Stimulated activated memory B cell treated with anti-CD40 and anti-IgM and Interleukin-4, amounts not matched to agents 10 μg/mL and 1 μg/mL and 100 μg/mL, for 72 hours (primary cell): ENCODE measurements at regions not wholly inside any gene's neighbourhood (a gene's known extent, or its start where the extent isn't known, plus 50 kb on each side); places are given as distances from the start of the nearest gene placed in this dataset.

Source experiments
- ATAC-seq: fragments of 150-1000 bp; cut with Tn5 transposase; 2 replicates; pipeline ENCODE4 v1.10.0; 2021
- H3K27ac Mint-ChIP-seq: one replicate; pipeline ENCODE4 v1.8.0; 2022; ENCODE audit warnings: mild to moderate bottlenecking, mixed read lengths
- H3K27me3 Mint-ChIP-seq: one replicate; pipeline ENCODE4 v1.8.0; 2022; ENCODE audit warnings: mixed read lengths
- H3K36me3 Mint-ChIP-seq: one replicate; pipeline ENCODE4 v1.8.0; 2022; ENCODE audit warnings: mixed read lengths
- H3K4me1 Mint-ChIP-seq: one replicate; pipeline ENCODE4 v1.8.0; 2022; ENCODE audit warnings: mixed read lengths
- H3K4me3 Mint-ChIP-seq: one replicate; pipeline ENCODE4 v1.8.0; 2022; ENCODE audit warnings: mild to moderate bottlenecking, moderate library complexity, mixed read lengths
- H3K9me3 Mint-ChIP-seq: one replicate; pipeline ENCODE4 v1.8.0; 2022; ENCODE audit warnings: mixed read lengths

DNA sequence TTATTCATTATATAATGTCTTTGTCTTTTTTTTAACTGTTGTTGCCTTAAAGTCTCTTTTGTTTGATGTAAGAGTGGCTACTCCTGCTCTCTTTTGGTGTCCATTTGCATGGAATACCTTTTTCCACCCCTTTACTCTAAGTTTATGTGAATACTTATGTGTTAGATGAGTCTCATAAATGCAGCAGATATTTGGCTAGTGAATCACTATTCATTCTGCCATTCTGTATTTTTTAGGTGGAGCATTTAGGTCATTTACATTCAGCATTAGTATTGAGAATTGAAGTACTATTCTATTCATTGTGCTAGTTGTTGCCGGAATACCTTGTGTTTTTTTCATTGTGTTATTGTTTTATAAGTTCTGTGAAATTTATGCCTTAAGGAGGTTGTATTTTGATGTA is 317.1 kb downstream of the ANXA1 start:
- no peak for ATAC-seq
- Mint-ChIP-seq H3K4me1 (no peaks in the 10 kb centered on the region), H3K4me3 (no peak overlapping the region), H3K36me3 (no peaks in the 10 kb centered on the region), H3K27me3 (no peaks in the 10 kb centered on the region), H3K27ac (no peak overlapping the region), H3K9me3 (peaks cover 3% of the 10 kb centered on the region)

DNA sequence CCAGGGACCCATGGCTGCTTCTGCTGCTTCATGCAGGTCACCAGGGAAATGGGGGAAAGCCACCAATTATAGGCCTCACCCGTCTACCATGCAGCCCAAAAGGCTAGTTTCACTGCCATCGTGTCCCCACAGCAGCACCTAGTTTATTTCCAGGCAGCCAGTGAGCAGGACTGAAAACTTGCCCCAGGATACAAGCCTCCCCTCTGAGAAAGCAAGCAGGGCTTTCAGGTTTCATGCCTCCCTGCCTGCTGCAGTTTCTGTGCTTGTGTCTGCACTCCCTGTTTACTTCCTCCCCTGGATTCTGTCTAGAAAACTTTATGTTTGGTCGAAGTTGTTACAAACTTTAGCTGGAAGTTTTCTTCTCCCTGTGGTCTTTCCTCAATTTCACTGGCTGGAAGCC is 319.1 kb downstream of the ANXA1 start:
- Mint-ChIP-seq H3K36me3 (no peaks in the 10 kb centered on the region), H3K27ac (no peak overlapping the region), H3K9me3 (peaks cover 3% of the 10 kb centered on the region), H3K27me3 (no peaks in the 10 kb centered on the region), H3K4me3 (no peak overlapping the region), H3K4me1 (no peaks in the 10 kb centered on the region)
- no peak for ATAC-seq

DNA sequence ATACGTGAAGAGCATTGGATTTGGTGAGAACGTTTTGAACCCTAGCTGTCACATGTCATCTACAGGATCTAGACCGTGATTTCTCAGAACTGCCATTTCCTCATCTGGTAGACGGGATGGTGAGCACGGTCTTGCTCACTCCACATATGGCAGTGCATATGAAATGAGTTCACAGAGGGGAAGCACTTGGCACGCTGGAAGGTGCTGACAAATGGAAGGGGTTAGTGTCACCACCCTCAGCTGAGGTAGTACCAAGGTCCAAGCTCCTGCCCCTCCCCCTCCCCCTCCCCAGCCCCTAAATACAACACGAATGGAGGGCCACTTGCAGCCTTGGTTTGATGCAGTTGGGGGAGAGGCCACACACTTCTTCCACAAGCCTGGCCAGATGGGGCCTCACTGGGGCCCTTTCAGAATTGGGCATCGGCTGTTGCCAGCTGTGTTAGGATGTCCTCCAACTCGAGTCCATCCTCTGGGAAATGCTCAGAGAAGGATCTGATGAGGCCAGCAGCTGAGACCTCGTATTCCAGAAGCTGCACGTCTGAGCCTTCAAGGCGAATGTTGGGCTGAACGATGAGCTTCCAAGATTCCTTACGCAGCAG is 322.4 kb downstream of the ANXA1 start:
- ATAC-seq = no peak
- no peaks in the 10 kb centered on the region for H3K36me3 Mint-ChIP-seq
- H3K9me3 Mint-ChIP-seq = no peaks in the 10 kb centered on the region
- H3K27me3 Mint-ChIP-seq = no peaks in the 10 kb centered on the region
- no peak overlapping the region for H3K27ac Mint-ChIP-seq
- no peaks in the 10 kb centered on the region for H3K4me1 Mint-ChIP-seq
- H3K4me3 Mint-ChIP-seq = no peak overlapping the region

DNA sequence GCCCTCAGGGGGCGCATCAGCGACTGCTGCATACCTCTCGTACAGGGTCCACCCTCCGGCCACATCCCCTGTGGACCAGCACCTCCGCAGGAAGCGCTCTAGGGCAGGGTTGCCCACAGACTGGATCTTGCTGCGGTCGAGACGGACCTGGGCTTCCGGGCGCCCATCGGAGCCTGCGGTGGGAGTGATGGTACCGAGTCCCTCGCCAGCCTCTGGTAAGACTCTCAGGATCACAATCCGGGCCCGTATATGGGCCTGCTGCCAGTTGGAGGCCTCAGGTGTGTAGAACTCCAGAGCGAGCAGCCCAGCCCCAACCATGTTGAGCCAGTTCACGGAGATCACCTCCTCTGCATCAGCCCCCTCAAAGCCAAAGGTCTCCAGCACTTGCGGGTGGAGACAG is 323.0 kb downstream of the ANXA1 start:
- Mint-ChIP-seq H3K36me3 (no peaks in the 10 kb centered on the region), H3K4me1 (no peaks in the 10 kb centered on the region), H3K27me3 (no peaks in the 10 kb centered on the region), H3K27ac (no peak overlapping the region), H3K9me3 (no peaks in the 10 kb centered on the region), H3K4me3 (no peak overlapping the region)
- peak; percentile 34 for ATAC-seq

- Mint-ChIP-seq H3K4me3 (no peak overlapping the region), H3K9me3 (peaks cover 4% of the 10 kb centered on the region), H3K27ac (no peak overlapping the region), H3K27me3 (no peaks in the 10 kb centered on the region), H3K36me3 (no peaks in the 10 kb centered on the region), H3K4me1 (no peaks in the 10 kb centered on the region)
- ATAC-seq = no peak
Observed at GRCh38 chr9:73494894-73495293, 343.2 kb downstream of the ANXA1 start.

GRCh38 chr9:73497796-73498195 is 346.1 kb downstream of the ANXA1 start:
- no peaks in the 10 kb centered on the region for H3K36me3 Mint-ChIP-seq
- H3K4me3 Mint-ChIP-seq = no peak overlapping the region
- no peak for ATAC-seq
- H3K27me3 Mint-ChIP-seq = no peaks in the 10 kb centered on the region
- no peaks in the 10 kb centered on the region for H3K4me1 Mint-ChIP-seq
- peaks cover 4% of the 10 kb centered on the region for H3K9me3 Mint-ChIP-seq
- H3K27ac Mint-ChIP-seq = no peak overlapping the region

DNA sequence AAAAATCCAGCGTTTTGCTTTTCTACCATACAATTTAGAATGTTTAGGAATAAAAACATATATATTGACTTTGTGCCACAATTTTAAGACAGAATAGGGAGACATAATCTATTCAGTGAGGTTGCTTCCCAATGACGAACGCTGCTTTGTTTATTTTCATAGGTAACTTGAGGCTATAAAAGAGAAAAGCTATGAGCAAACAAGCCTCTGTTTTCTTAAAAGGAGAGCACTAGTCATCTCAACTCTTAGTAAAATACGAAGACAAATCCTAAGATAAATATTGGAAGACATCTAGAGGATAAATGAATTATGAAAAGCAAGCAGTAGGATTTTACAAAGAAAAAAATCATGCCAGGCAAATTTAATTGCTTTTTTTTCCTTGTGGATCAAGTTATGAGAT is 363.6 kb downstream of the ANXA1 start:
- no peaks in the 10 kb centered on the region for H3K4me1 Mint-ChIP-seq
- no peak overlapping the region for H3K4me3 Mint-ChIP-seq
- H3K27ac Mint-ChIP-seq = no peak overlapping the region
- no peak for ATAC-seq
- no peaks in the 10 kb centered on the region for H3K27me3 Mint-ChIP-seq
- no peaks in the 10 kb centered on the region for H3K36me3 Mint-ChIP-seq
- peaks cover 3% of the 10 kb centered on the region for H3K9me3 Mint-ChIP-seq

DNA sequence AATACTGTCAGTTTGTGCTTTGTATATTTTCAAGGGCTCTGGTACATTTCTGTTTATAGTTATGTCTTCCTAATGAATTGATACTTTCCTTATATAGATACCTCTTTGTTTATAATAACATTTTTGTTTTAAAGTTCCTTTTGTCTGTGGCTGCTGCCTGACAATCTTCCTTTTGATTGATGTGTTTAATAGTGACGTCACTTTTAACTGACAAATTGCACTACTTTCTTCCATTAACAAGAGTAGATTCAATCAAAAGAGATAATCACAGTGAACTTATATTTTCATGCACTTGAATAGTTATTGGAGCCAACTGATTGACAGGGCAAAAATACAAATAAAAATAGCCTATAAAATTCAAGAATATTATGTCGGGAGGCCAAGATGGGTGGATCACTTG is 371.7 kb downstream of the ANXA1 start:
- no peaks in the 10 kb centered on the region for H3K4me1 Mint-ChIP-seq
- H3K9me3 Mint-ChIP-seq = no peaks in the 10 kb centered on the region
- no peak overlapping the region for H3K4me3 Mint-ChIP-seq
- no peak overlapping the region for H3K27ac Mint-ChIP-seq
- no peak for ATAC-seq
- no peaks in the 10 kb centered on the region for H3K36me3 Mint-ChIP-seq
- H3K27me3 Mint-ChIP-seq = no peaks in the 10 kb centered on the region

- Mint-ChIP-seq H3K27me3 (no peaks in the 10 kb centered on the region), H3K36me3 (no peaks in the 10 kb centered on the region), H3K4me1 (no peaks in the 10 kb centered on the region), H3K4me3 (no peak overlapping the region), H3K27ac (no peak overlapping the region), H3K9me3 (no peaks in the 10 kb centered on the region)
- no peak for ATAC-seq
Observed at GRCh38 chr9:73525350-73525749, 373.7 kb downstream of the ANXA1 start.

DNA sequence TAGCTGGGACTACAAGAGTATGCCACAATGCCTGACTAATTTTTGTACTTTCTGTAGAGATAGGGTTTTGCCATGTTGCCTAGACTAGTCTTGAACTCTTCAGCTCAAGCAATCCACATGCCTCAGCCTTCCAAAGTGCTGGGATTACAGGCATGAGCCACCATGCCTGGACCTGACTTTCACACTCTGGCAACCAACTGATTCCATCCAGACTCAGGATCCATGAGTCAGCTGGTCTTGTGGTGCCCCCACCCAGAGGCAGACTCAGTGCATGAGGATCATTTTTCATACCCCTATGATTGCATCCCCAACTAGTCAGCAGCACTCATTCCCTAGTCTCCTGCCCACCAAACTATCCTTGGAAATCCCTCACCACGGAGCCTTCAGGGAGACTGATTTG is 375.9 kb downstream of the ANXA1 start:
- no peak overlapping the region for H3K27ac Mint-ChIP-seq
- H3K36me3 Mint-ChIP-seq = no peaks in the 10 kb centered on the region
- H3K4me3 Mint-ChIP-seq = no peak overlapping the region
- no peaks in the 10 kb centered on the region for H3K27me3 Mint-ChIP-seq
- no peaks in the 10 kb centered on the region for H3K4me1 Mint-ChIP-seq
- ATAC-seq = no peak
- no peaks in the 10 kb centered on the region for H3K9me3 Mint-ChIP-seq

GRCh38 chr9:73528926-73529325 is 377.3 kb downstream of the ANXA1 start:
- Mint-ChIP-seq H3K36me3 (no peaks in the 10 kb centered on the region), H3K4me3 (no peak overlapping the region), H3K9me3 (no peaks in the 10 kb centered on the region), H3K4me1 (no peaks in the 10 kb centered on the region), H3K27me3 (no peaks in the 10 kb centered on the region), H3K27ac (no peak overlapping the region)
- ATAC-seq = no peak

GRCh38 chr9:73529666-73530065 is 378.0 kb downstream of the ANXA1 start:
- no peaks in the 10 kb centered on the region for H3K36me3 Mint-ChIP-seq
- ATAC-seq = no peak
- no peaks in the 10 kb centered on the region for H3K27me3 Mint-ChIP-seq
- no peaks in the 10 kb centered on the region for H3K4me1 Mint-ChIP-seq
- no peak overlapping the region for H3K27ac Mint-ChIP-seq
- no peak overlapping the region for H3K4me3 Mint-ChIP-seq
- no peaks in the 10 kb centered on the region for H3K9me3 Mint-ChIP-seq

DNA sequence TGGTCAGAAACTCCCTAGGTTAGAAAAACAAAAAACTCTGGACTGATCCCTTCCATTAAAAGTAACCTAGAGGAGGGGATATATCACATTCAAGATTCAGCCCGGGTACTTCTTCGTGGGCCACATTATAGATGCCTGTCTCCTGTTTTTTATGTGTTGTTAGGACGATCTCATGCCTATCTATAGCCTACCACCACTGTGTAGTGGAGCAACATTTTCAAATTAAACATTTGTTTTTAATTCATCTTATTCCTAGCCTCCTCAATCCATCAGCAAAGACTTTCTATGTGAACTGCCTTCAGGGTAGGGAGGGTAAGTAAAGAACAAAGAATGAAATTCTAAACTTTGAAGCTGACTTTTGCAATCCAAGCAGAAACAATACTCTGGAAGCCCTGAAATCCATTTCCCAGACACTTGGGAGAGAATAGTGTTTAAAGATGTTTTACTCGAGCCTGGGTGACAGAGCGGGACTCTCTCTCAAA is 379.4 kb downstream of the ANXA1 start:
- no peaks in the 10 kb centered on the region for H3K27me3 Mint-ChIP-seq
- no peak for ATAC-seq
- no peaks in the 10 kb centered on the region for H3K4me1 Mint-ChIP-seq
- H3K27ac Mint-ChIP-seq = no peak overlapping the region
- no peaks in the 10 kb centered on the region for H3K9me3 Mint-ChIP-seq
- H3K36me3 Mint-ChIP-seq = no peaks in the 10 kb centered on the region
- no peak overlapping the region for H3K4me3 Mint-ChIP-seq

DNA sequence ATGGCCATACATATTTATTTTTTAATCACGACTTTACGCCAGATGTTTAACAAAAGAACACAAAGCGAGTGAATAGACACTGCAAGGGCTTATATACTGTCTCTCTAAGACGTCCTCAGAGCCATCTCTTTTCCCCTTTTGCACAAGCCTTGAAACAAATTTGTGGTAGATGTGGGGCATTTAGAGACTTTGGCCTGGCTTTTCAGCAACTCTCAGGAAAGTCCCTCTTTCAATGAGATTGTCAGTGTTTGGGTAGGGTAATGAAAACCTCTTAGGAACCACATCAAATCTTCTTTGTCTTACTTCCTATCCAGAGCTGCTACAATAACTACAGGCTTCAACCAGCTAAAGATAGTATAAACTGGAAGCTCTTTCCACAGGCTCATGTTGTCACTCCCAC is 380.0 kb downstream of the ANXA1 start:
- Mint-ChIP-seq H3K27ac (no peak overlapping the region), H3K9me3 (no peaks in the 10 kb centered on the region), H3K27me3 (no peaks in the 10 kb centered on the region), H3K4me3 (no peak overlapping the region), H3K4me1 (no peaks in the 10 kb centered on the region), H3K36me3 (no peaks in the 10 kb centered on the region)
- ATAC-seq = no peak

DNA sequence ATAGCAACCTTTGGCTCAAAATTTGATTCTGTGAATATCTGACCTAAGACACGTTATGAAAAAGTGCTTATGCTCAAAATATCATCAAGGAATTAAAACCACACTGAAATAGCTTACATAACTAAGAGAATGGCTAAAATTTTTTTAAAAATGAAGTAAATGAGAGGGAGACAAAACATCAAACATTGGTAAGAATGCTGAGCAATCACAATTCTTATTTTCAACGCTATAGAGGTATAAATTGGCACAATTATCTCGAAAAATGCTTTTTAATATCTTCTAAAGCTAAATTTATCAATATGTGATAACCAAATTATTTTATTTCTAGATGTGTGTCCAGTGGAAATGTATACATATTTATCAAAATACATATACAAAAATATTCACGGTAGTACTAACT is 381.3 kb downstream of the ANXA1 start:
- H3K27me3 Mint-ChIP-seq = no peaks in the 10 kb centered on the region
- H3K4me3 Mint-ChIP-seq = no peak overlapping the region
- H3K9me3 Mint-ChIP-seq = no peaks in the 10 kb centered on the region
- ATAC-seq = no peak
- no peak overlapping the region for H3K27ac Mint-ChIP-seq
- H3K4me1 Mint-ChIP-seq = no peaks in the 10 kb centered on the region
- H3K36me3 Mint-ChIP-seq = no peaks in the 10 kb centered on the region

DNA sequence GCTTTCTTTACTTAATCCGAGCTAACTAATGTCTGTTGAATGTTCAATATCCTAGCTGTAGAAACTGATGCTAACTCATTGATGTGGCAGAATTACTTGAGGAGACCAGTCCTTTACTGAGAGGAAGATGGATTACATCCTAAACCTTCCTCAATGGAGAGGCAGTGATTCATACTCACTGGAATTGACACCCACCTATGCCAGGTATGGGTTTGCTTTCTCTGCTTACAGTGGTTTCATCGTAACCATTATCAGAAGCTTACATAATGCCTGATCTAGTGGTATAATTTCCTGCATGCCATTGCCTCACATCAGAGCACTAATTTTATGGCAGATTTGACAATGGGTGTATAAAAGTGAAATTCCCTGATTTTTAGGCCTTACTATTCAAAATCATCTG is 384.7 kb downstream of the ANXA1 start:
- no peaks in the 10 kb centered on the region for H3K27me3 Mint-ChIP-seq
- no peaks in the 10 kb centered on the region for H3K4me1 Mint-ChIP-seq
- H3K9me3 Mint-ChIP-seq = no peaks in the 10 kb centered on the region
- no peak for ATAC-seq
- no peak overlapping the region for H3K4me3 Mint-ChIP-seq
- H3K36me3 Mint-ChIP-seq = no peaks in the 10 kb centered on the region
- H3K27ac Mint-ChIP-seq = no peak overlapping the region

GRCh38 chr9:73537561-73537960 is 385.9 kb downstream of the ANXA1 start:
- H3K9me3 Mint-ChIP-seq = no peaks in the 10 kb centered on the region
- no peak overlapping the region for H3K27ac Mint-ChIP-seq
- ATAC-seq = no peak
- no peaks in the 10 kb centered on the region for H3K4me1 Mint-ChIP-seq
- no peak overlapping the region for H3K4me3 Mint-ChIP-seq
- no peaks in the 10 kb centered on the region for H3K27me3 Mint-ChIP-seq
- H3K36me3 Mint-ChIP-seq = no peaks in the 10 kb centered on the region
